Calu3 (cell line): ENCODE measurements at regions not wholly inside any gene's neighbourhood (a gene's known extent, or its start where the extent isn't known, plus 50 kb on each side); places are given as distances from the start of the nearest gene placed in this dataset.

Experiments used
- BruUV-seq: library from RNA; stranded (reverse); fragments of 400-500 nt; replicated peaks from 2 replicates; lab custom pipeline; 2021; lab: Mats Ljungman, UMichigan
- CTCF ChIA-PET: fragments of 300-600 bp; sonication (Branson Sonifier 250); formaldehyde crosslinking; loops from one replicate; lab custom pipeline; 2022; ENCODE audit warnings: antibody characterized with exemption; lab: Charles Lee
- DNase-seq: peaks from one replicate; pipeline ENCODE4 v3.0.0; 2022
- H3K27ac Mint-ChIP-seq: one replicate; pipeline ENCODE4 v1.8.0; 2022; ENCODE audit warnings: mixed read lengths; ENCODE audit not compliant: unreplicated experiment
- H3K27me3 Mint-ChIP-seq: one replicate; pipeline ENCODE4 v1.8.0; 2022; ENCODE audit warnings: mixed read lengths; ENCODE audit not compliant: unreplicated experiment
- H3K36me3 Mint-ChIP-seq: one replicate; pipeline ENCODE4 v1.8.0; 2022; ENCODE audit warnings: mild to moderate bottlenecking, moderate library complexity, mixed read lengths; ENCODE audit not compliant: insufficient read depth, unreplicated experiment
- H3K4me1 Mint-ChIP-seq: one replicate; pipeline ENCODE4 v1.8.0; 2022; ENCODE audit warnings: mild to moderate bottlenecking, low read depth, mixed read lengths; ENCODE audit not compliant: unreplicated experiment
- H3K4me3 Mint-ChIP-seq: one replicate; pipeline ENCODE4 v1.8.0; 2022; ENCODE audit warnings: mild to moderate bottlenecking, low read depth, moderate library complexity, mixed read lengths; ENCODE audit not compliant: unreplicated experiment
- H3K9me3 Mint-ChIP-seq: one replicate; pipeline ENCODE4 v1.8.0; 2022; ENCODE audit warnings: low read depth, mixed read lengths; ENCODE audit not compliant: unreplicated experiment
- intact Hi-C: fragments of 100-400 bp; cut with micrococcal nuclease; formaldehyde crosslinking; loops from one replicate; pipeline ENCODE4 v1.10.0; 2022; ENCODE audit not compliant: unreplicated experiment
- TF ChIP-seq, protein P1 (sequence below): fragments of 200-600 bp; IDR thresholded peaks from one replicate; pipeline ENCODE4 v1.8.0; 2022; ENCODE audit warnings: antibody characterized with exemption; ENCODE audit not compliant: unreplicated experiment

DNA sequence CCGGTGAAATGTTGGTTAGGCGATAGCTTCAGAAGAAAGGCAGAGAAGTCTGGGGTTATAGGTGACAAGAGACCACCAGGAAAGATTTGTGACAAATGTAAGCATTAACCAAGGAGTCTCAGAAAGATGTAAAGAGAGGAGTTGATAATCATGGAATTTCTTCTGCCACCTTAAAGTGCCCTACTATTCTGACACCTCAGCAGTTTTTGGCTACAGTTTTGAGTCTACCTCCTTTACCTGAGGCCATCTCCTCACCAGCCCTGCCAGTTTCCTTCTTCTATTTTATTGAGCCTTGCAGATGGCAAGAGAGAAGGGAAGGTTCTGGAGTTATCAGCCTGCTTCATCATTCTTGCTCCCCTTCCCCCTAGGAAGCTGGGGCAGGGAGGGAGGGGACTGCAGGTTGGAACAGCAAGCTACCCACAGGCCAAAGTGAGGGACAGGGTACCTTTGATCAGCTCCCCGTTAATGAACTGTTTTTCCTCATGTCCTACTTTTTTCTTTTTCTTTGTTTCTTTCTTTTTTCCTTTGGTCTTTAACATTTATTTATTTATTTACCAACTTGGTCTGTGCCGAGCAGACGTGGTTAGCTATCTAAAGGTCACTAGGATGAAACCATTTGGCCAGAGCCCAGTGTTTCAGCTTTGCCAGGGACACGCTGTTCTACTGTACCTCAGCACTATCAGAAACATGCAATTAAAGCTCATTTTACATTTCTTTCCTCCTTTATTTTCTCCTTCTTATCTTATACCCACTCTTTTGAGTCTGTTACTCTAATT is 438.7 kb upstream of the AR start:
- H3K27ac Mint-ChIP-seq, result no peak overlapping the region
- no peaks in the 10 kb centered on the region for H3K36me3 Mint-ChIP-seq
- BruUV-seq, result no TSS peak
- DNase-seq, result no peak
- no peak overlapping the region for H3K4me3 Mint-ChIP-seq
- no peaks in the 10 kb centered on the region for H3K27me3 Mint-ChIP-seq
- H3K4me1 Mint-ChIP-seq, result no peaks in the 10 kb centered on the region
- intact Hi-C loops, result no loop called here
- CTCF ChIA-PET, result no interaction called here
- peaks cover 13% of the 10 kb centered on the region for H3K9me3 Mint-ChIP-seq
- TF ChIP-seq, protein P1, sequence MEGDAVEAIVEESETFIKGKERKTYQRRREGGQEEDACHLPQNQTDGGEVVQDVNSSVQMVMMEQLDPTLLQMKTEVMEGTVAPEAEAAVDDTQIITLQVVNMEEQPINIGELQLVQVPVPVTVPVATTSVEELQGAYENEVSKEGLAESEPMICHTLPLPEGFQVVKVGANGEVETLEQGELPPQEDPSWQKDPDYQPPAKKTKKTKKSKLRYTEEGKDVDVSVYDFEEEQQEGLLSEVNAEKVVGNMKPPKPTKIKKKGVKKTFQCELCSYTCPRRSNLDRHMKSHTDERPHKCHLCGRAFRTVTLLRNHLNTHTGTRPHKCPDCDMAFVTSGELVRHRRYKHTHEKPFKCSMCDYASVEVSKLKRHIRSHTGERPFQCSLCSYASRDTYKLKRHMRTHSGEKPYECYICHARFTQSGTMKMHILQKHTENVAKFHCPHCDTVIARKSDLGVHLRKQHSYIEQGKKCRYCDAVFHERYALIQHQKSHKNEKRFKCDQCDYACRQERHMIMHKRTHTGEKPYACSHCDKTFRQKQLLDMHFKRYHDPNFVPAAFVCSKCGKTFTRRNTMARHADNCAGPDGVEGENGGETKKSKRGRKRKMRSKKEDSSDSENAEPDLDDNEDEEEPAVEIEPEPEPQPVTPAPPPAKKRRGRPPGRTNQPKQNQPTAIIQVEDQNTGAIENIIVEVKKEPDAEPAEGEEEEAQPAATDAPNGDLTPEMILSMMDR, result no peak

DNA sequence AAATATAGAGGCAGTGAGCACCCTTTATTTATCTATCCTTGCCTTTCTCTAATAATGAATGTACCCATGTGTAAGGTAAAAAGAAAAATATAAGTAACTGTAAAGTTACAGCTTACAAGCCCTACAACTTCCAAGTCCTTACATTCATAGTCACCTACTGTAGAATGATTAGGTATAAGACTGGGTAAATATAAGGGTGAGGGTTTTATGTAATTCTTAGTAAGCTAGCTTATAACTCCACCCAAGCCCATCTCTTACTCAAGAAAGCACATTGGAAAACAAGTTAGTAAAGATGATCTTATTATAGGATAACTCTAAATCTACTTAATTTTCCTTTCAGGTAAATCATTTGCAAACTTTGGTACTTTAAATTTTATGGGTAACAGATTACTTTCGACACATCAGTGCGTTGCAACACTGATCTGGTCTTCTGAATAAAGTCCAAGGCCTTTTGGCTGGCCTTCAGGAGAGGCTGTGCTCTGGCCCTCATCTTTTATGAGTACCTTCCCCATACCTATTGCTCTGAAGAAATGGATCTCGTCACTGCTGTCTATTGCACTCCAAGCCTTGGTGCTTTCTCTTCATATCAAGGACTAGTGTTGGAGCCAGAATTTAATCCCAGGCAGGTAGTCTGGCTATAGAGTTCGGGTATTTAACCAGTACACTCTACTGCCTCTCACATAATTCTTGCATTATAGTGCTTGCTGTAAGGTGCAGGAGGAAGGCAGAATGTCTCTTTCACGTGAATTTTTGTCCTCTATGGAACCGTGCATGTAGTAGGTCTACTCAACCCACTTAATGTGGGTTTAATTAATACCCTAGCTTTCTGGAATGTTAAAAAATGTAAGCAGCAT is 443.6 kb upstream of the AR start:
- peaks cover 9% of the 10 kb centered on the region for H3K9me3 Mint-ChIP-seq
- intact Hi-C loops, result no loop called here
- no peak overlapping the region for H3K27ac Mint-ChIP-seq
- TF ChIP-seq, protein P1, result no peak
- H3K36me3 Mint-ChIP-seq, result no peaks in the 10 kb centered on the region
- no peak overlapping the region for H3K4me3 Mint-ChIP-seq
- no peak for DNase-seq
- no peaks in the 10 kb centered on the region for H3K4me1 Mint-ChIP-seq
- no peaks in the 10 kb centered on the region for H3K27me3 Mint-ChIP-seq
- CTCF ChIA-PET, result no interaction called here
- BruUV-seq, result no TSS peak

DNA sequence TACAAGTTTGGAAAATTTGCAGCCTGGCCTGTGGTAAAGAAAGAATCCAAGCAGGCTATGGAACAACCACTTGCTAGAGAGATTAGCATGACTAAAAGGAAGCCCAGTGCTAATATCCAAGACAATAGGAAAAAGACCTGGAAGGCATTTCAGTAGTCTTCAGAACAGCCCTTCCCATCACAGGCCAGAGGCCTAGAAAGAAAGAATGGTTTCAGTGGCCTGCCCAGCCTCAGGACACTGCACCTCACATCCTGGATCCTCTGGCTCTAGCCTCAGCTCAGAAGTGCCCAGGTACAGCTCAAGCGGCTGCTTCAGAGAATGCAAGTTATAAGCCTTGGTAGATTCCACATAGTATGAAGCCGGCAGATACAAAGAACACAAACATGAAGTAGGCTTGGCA is 449.8 kb upstream of the AR start:
- intact Hi-C loops, result no loop called here
- H3K36me3 Mint-ChIP-seq, result no peaks in the 10 kb centered on the region
- no peak overlapping the region for H3K27ac Mint-ChIP-seq
- no peaks in the 10 kb centered on the region for H3K27me3 Mint-ChIP-seq
- DNase-seq, result no peak
- H3K9me3 Mint-ChIP-seq, result peaks cover 9% of the 10 kb centered on the region
- TF ChIP-seq, protein P1, result no peak
- no TSS peak for BruUV-seq
- no peaks in the 10 kb centered on the region for H3K4me1 Mint-ChIP-seq
- no peak overlapping the region for H3K4me3 Mint-ChIP-seq
- CTCF ChIA-PET, result no interaction called here

DNA sequence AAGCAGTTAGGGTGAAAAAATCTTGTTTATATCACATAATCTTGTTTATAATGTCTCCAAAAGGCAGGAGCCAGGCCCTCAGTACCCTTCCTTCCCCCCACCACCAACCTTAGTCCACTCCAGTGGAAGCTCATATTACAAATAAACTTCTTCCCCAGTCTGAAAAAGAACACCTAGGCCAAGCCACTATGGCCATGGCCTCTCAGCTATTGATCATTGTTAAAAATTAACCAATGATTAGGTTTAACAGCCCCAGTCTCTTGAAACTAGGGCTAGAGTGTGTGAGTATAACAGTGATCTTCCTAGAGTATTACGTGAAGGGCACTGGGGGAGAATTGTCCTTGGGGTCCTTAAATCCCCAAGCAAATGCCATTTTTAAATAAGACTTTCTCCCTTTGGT is 411.9 kb upstream of the EDA2R start:
- no peak for DNase-seq
- Mint-ChIP-seq H3K36me3 (no peaks in the 10 kb centered on the region), H3K27me3 (no peaks in the 10 kb centered on the region), H3K4me1 (no peaks in the 10 kb centered on the region), H3K4me3 (no peak overlapping the region), H3K27ac (no peak overlapping the region), H3K9me3 (peaks cover 8% of the 10 kb centered on the region)
- no TSS peak for BruUV-seq
- intact Hi-C loops, result no loop called here
- TF ChIP-seq, protein P1, result no peak
- CTCF ChIA-PET, result no interaction called here
